CD4-positive, alpha-beta T cell treated with Interleukin-6 for 4 hours (primary cell): ENCODE measurements at regions not wholly inside any gene's neighbourhood (a gene's known extent, or its start where the extent isn't known, plus 50 kb on each side); places are given as distances from the start of the nearest gene placed in this dataset.
"Not testable (repeated sequence)": the region's sequence is repeated elsewhere in the genome, so short reads cannot be mapped to it uniquely, and the experiment has no call there.

Experiments
- DNase-seq: peaks from one replicate; pipeline ENCODE4 v3.0.0-alpha.2; 2020; ENCODE audit warnings: mixed read lengths

DNA sequence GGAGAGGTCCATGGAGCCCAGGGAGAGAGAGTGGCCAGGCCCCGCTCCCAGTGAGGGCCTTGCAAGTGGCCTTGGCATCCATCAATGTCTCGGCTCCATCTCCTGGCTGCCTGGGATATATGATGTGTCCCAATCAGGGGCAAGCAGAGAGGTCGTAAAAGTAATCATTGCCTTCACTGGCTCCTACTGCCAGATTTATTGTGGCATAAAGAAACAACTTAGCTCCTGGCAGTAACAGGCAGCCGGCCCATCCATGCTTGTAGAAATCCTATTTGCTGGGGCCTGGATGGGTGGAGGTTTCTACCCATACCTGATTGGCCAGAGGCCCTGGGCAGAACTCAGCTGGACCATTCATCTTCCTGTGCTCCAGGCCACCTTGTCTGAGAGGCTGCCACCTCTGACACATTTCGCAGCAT is 272.6 kb downstream of the MATN1 start:
- DNase-seq: no peak

DNA sequence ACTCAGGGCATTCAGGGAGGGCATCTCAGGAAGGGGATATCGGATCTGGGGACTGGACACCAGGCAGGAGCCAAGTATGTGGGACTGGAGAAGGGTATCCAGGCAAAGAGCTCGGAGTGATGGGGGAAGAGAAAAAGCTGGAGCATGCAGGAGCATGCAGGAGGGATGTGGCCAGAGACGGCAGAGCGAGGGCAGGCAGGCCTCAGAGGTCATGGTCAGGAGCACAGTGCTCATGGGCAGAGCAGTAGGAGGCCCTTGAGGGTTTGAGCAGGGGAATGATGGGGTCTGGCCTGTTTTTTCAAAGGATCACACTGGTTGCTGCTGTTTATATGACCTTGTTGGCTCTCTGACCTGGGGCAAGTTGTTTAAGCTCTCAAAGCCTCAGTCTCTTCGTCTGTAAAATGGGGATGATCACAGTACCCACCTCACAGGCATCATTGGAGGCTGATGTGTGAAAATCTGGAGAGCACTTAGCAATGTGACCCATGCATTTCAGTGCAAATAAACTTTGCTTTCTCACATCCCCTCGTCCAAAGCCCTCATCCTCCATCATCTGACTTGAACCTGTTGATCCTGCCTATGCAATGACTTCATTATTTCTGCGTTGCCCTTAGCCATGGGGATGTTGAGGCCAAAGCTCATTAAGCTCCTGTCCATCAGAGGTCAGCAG is 273.1 kb downstream of the MATN1 start:
- DNase-seq: no peak

- no peak for DNase-seq
These were observed 273.8 kb downstream of the MATN1 start for GRCh38 chr1:30449428-30450147.

DNA sequence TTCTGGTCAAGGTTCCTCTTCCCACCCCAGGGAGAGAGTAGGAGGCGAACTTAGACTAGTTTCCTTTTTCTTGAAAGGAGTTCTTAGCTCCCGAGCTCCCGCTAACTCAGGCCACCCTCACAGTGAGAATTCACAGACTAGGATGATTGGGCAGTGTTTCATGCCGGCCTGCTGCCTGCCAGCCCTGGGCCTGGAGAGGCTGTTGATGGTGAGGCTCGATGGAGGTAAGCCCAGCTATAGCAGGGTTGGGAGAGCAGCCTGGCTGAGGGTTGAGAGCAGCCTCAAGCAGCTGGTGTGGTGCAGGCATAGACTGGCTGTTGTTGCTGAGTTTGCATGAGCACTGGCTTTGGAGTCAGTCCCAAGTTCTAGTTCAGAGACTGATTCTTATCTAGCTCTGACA is 274.4 kb downstream of the MATN1 start:
- DNase-seq: no peak

GRCh38 chr1:30447701-30448100 is 275.7 kb downstream of the MATN1 start:
- DNase-seq: no peak

DNA sequence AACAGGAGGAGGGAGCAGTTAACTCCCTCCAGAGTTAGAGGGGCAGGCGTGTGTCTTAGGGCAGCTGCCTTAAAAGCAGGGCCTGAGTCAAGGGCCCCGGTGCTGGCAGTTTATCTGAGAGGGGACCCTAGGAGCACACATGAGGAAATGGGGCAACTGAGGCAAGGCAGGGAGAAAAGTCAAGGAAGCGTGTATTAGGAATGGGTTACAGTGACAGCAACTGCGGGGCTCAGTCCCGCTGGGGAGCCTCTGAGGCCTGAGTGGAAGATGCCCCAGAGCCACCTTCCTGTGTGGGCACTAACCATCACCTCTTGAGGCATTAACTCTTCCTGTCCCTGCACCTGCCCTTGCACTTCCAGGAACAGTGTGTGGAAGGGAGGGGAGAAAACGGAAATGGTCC is 276.3 kb downstream of the MATN1 start:
- DNase-seq: no peak

- DNase-seq: no peak
These were observed 276.9 kb downstream of the MATN1 start for GRCh38 chr1:30446508-30446907.

- no peak for DNase-seq
These were observed 277.3 kb downstream of the MATN1 start for GRCh38 chr1:30446095-30446494.

DNA sequence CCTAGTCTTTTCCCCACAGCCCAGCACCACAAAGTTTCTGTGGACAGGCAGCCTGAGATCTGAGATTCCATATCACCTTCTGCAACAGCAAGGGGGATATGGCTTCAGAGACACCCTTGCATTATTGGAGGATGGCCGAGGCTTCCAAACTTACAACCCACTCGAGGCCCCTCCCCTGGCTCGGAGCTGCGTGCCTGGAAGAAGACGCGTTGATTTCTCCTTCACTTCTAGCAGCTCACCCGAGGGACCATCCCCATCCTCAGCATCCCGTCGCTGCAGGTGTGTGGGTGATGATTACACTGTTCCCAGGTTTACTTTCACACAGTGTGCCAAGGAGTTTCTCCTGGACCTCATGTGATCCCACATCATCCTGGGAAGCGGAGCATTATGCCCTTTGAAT is 277.9 kb downstream of the MATN1 start:
- DNase-seq: no peak

DNA sequence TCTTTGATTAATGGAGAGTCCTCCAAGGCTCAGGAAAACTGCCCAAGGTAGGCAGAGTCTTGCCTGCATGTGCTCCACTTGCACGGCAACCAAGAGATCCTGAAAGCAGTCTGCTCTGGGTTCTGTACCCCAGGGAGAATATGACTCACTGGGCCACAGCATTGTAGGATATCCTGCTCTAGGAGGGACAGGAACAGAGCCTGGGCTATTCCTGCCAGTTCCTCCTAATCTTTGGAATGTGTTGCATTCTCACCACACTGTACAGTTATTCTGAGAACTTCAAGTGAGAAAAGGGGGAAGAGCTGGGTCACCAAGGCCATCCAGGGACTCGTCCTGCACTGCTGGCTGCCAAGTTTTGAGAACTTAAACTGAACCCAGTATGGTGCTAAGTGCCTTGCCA is 278.5 kb downstream of the MATN1 start:
- DNase-seq: no peak

DNA sequence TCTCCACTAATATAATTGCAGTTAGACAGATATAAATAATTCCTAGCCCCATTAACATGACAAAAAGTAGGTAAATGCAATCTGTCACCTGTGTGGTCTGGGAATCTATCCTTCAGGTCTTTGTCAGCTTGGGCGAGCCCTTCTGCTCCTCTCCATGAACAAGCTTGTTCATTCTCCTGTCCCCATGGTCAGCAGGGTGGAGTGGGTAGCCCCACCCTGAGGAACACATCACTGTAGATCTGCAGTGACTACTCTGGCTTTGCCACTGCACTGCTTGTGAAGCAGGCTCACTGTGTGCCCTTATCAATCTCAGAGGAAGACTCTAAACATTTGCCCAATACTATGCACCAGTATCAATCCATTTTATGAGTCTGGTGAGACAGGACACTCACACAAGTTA is 279.0 kb downstream of the MATN1 start:
- no peak for DNase-seq

DNA sequence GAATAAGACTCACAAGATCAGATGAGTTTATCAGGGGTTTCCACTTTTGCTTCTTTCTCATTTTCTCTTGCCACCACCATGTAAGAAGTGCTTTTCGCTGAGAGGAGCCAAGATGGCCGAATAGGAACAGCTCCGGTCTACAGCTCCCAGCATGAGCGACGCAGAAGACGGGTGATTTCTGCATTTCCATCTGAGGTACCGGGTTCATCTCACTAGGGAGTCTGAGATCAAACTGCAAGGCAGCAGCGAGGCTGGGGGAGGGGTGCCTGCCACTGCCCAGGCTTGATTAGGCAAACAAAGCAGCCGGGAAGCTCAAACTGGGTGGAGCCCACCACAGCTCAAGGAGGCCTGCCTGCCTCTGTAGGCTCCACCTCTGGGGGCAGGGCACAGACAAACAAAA is 285.1 kb downstream of the MATN1 start:
- not testable (repeated sequence) for DNase-seq

- no peak for DNase-seq
These were observed 286.3 kb downstream of the MATN1 start for GRCh38 chr1:30437059-30437576.

DNA sequence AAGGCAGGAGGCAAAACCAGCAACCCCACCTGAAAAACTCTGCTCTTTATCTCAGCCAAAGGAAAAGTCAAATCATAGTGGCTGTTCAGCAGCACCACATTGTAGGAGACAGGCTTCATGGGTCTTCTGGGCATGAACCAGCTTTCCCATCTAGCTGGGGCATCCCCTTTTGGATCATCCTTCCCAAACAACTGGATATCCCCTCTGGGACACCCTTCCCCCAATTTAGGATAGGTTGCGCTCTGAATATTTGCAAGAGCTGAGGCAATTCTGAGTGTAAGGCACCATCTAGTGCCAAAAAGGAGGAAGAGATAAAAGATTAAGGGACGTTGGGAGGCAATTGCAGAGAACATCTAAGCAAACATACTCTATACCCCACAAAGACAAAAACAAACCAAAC is 295.8 kb downstream of the MATN1 start:
- no peak for DNase-seq

DNA sequence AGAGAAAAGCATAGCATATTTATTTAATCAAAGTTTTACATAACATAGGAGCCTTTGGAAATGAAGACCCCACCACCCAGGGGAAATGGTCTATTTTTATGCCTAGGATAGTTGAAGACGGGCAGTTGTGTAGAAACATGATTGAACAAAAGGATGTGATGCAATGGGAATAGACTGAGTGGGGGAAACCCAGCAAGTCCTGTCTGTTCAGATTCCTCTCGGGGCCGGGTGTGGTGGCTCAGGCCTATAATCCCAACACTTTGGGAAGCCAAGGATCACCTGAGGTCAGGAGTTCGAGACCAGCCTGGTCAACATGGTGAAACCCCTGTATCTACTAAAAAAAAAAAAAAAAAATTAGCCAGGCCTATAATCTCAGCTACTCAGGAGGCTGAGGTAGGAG is 298.3 kb downstream of the MATN1 start:
- no peak for DNase-seq

- no peak for DNase-seq
These were observed 299.8 kb downstream of the MATN1 start for GRCh38 chr1:30423570-30423969.

DNA sequence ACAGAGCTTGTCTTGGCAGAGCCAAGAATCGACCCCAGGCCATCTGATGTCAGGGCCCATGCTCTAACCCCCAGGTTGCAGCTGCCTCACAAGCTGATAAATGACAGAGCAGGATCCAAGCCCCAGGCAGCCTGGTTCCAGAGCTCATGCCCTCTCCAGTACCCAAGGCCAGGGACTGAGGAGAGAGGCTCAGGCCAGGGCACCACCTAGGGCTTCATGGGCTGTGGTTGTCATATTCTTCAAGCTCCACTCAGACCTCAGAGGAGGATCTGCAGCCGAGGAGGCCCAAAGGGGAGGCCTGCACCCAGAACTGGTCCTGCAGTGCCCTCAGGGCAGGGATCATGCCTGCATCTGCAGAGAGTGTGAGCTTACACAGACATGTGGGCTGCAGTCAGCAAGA is 301.1 kb downstream of the MATN1 start:
- DNase-seq: no peak

DNA sequence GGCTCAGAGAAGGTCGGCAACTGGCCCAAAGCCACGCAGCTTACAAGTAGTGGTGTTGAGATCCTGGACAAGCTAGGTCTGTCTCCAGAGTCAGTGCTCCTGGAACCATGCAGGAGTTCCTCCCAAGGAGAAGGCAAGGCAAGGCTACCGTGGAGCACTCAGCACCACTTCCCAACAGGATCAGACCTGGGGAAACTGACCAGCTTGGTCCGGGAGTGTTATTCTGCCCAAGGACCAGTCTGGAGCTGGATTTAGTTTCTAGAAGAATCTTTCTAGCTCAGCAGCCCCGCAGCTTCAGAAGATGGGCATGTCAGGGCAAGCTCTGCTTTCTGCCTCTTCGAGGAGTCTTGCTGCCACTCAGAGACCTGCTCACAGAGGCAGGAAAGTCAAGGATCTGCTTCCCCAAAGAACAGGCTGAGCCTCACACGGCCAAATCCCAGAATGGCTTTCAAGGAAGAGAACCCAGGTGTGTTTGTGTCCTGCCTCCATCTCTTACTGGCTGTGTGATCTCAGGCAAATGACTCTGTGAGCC is 302.8 kb downstream of the MATN1 start:
- DNase-seq: no peak

- no peak for DNase-seq
These were observed 303.6 kb downstream of the MATN1 start for GRCh38 chr1:30419831-30420230.

GRCh38 chr1:30418939-30419720 is 304.3 kb downstream of the MATN1 start:
- no peak for DNase-seq

GRCh38 chr1:30418061-30418938 is 305.1 kb downstream of the MATN1 start:
- no peak for DNase-seq

DNA sequence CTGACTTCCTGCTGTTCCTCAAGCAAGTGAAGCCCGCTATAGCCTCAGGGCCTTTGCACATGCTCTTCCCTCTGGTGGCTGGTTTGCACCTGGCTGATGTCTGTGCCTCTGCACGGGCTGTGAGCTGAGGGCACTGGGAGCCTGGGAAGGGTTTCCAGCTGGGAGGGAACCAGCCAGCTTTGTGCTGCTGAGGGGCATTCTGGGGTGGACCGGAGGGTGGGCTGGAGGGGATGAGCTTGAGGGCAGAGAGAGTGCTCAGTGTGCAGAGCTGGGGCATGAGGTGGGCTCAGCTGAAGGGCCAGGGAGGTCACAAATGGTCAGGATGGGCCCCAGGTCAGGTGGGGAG is 305.7 kb downstream of the MATN1 start:
- no peak for DNase-seq
